Limb (tissue), 2 donors: ENCODE measurements at regions not wholly inside any gene's neighbourhood (a gene's known extent, or its start where the extent isn't known, plus 50 kb on each side); places are given as distances from the start of the nearest gene placed in this dataset.
A peak's percentile ranks its signal among the peaks of the same experiment; 100 is the strongest.
"Not testable (repeated sequence)": the region's sequence is repeated elsewhere in the genome, so short reads cannot be mapped to it uniquely, and the experiment has no call there.

ENCODE experiments used
- DNase-seq, 2 donors: peaks; one replicate each; pipeline ENCODE4 v3.0.0-alpha.2; 2016; ENCODE audit errors: extremely low spot score in 2 of 2

- DNase-seq: no peak
Measured at GRCh38 chr9:106218854-106219253, 524.5 kb downstream of the TMEM38B start.

GRCh38 chr9:106220415-106220814 lies 526.1 kb downstream of the TMEM38B start:
- no peak for DNase-seq

GRCh38 chr9:106228861-106229260 lies 534.5 kb downstream of the TMEM38B start:
- DNase-seq: no peak

- no peak for DNase-seq
Measured at GRCh38 chr9:106233116-106233515, 538.8 kb downstream of the TMEM38B start.

GRCh38 chr9:106260908-106261307 lies 566.6 kb downstream of the TMEM38B start:
- not testable (repeated sequence) for DNase-seq

GRCh38 chr9:106277966-106278365 lies 583.6 kb downstream of the TMEM38B start:
- DNase-seq: no peak

- no peak for DNase-seq
Measured at GRCh38 chr9:106283769-106284168, 579.2 kb upstream of the ZNF462 start.

- no peak for DNase-seq
Measured at GRCh38 chr9:106284296-106284695, 578.7 kb upstream of the ZNF462 start.

- DNase-seq: peak; percentile 32 to 40
Measured at GRCh38 chr9:106286249-106286648, 576.7 kb upstream of the ZNF462 start.

GRCh38 chr9:106287091-106287631 lies 575.8 kb upstream of the ZNF462 start:
- peak; percentile 32 to 57 for DNase-seq

GRCh38 chr9:106287731-106288130 lies 575.2 kb upstream of the ZNF462 start:
- DNase-seq: no peak

GRCh38 chr9:106288689-106289088 lies 574.3 kb upstream of the ZNF462 start:
- no peak for DNase-seq

GRCh38 chr9:106291786-106292185 lies 571.2 kb upstream of the ZNF462 start:
- no peak for DNase-seq

GRCh38 chr9:106296426-106296825 lies 566.5 kb upstream of the ZNF462 start:
- DNase-seq: no peak

GRCh38 chr9:106298997-106299396 lies 564.0 kb upstream of the ZNF462 start:
- no peak for DNase-seq

- no peak for DNase-seq
Measured at GRCh38 chr9:106304401-106304920, 558.5 kb upstream of the ZNF462 start.

- peak in 1 of 2 donors; percentile 54 for DNase-seq
Measured at GRCh38 chr9:106305428-106306133, 557.4 kb upstream of the ZNF462 start.

- no peak for DNase-seq
Measured at GRCh38 chr9:106307670-106308069, 555.3 kb upstream of the ZNF462 start.

GRCh38 chr9:106309925-106310324 lies 553.0 kb upstream of the ZNF462 start:
- DNase-seq: no peak

- no peak for DNase-seq
Measured at GRCh38 chr9:106310782-106311181, 552.2 kb upstream of the ZNF462 start.

GRCh38 chr9:106312906-106313305 lies 550.1 kb upstream of the ZNF462 start:
- no peak for DNase-seq

GRCh38 chr9:106314476-106314875 lies 548.5 kb upstream of the ZNF462 start:
- DNase-seq: no peak
